NB4 (cell line): ENCODE measurements at regions not wholly inside any gene's neighbourhood (a gene's known extent, or its start where the extent isn't known, plus 50 kb on each side); places are given as distances from the start of the nearest gene placed in this dataset.

Experiments
- DNase-seq: peaks from one replicate; pipeline ENCODE4 v3.0.0; 2010; ENCODE audit warnings: low read depth
- H3K4me3 ChIP-seq: one replicate; pipeline ENCODE4 v1.5.1; 2011; ENCODE audit warnings: mild to moderate bottlenecking, low read depth, low read length, moderate library complexity
- CTCF ChIP-seq: IDR thresholded peaks from one replicate; pipeline ENCODE4 v1.5.1; 2012; ENCODE audit warnings: low read depth, low read length
- MAX ChIP-seq: IDR thresholded peaks from 2 replicates; pipeline ENCODE4 v1.6.1; 2011; ENCODE audit warnings: low read depth, low read length
- MYC ChIP-seq: IDR thresholded peaks from 2 replicates; pipeline ENCODE4 v1.6.1; 2011; ENCODE audit warnings: low read depth, low read length
- POLR2A ChIP-seq: IDR thresholded peaks from 2 replicates; pipeline ENCODE4 v1.6.1; 2011; ENCODE audit warnings: mild to moderate bottlenecking; ENCODE audit not compliant: insufficient read length; ENCODE audit errors: extremely low read depth

GRCh38 chr11:111444040-111444439 is 65.0 kb upstream of the POU2AF1 start:
- TF ChIP-seq POLR2A (no peak), MAX (no peak), MYC (no peak)
- H3K4me3 ChIP-seq = no peak overlapping the region
- no peak for DNase-seq

- no peak for DNase-seq
- TF ChIP-seq MYC (no peak), MAX (no peak), CTCF (no peak), POLR2A (no peak)
- no peak overlapping the region for H3K4me3 ChIP-seq
Measured at GRCh38 chr11:111443640-111444039, 64.6 kb upstream of the POU2AF1 start.

GRCh38 chr11:111443032-111443431 is 64.0 kb upstream of the POU2AF1 start:
- DNase-seq = no peak
- TF ChIP-seq CTCF (no peak), MAX (no peak), POLR2A (no peak), MYC (no peak)
- no peak overlapping the region for H3K4me3 ChIP-seq

- no peak overlapping the region for H3K4me3 ChIP-seq
- TF ChIP-seq MYC (no peak), POLR2A (no peak), CTCF (no peak), MAX (no peak)
- no peak for DNase-seq
Measured at GRCh38 chr11:111441443-111441842, 62.4 kb upstream of the POU2AF1 start.

- DNase-seq = no peak
- no peak overlapping the region for H3K4me3 ChIP-seq
- TF ChIP-seq POLR2A = no peak
- TF ChIP-seq CTCF = no peak
- TF ChIP-seq MYC = no peak
- no peak for TF ChIP-seq MAX
Measured at GRCh38 chr11:111440416-111441205, 61.5 kb upstream of the POU2AF1 start.

GRCh38 chr11:111439901-111440300 is 60.8 kb upstream of the POU2AF1 start:
- no peak overlapping the region for H3K4me3 ChIP-seq
- TF ChIP-seq POLR2A (no peak), MYC (no peak)
- DNase-seq = no peak
